ENCODE measurements at regions not wholly inside any gene's neighbourhood (a gene's known extent, or its start where the extent isn't known, plus 50 kb on each side); places are given as distances from the start of the nearest gene placed in this dataset.

- ChIA-PET CTCF (no interaction called here), POLR2A (no interaction called here)
- TF ChIP-seq CTCF (IDR thresholded peaks at IDR 0.05) (no peak), EZH2 (IDR thresholded peaks at IDR 0.05; ENCODE audit: borderline replicate concordance, insufficient read depth, low read depth, low read length, poor library complexity, severe bottlenecking) (no peak)
- Histone ChIP-seq H3K4me3 (ENCODE audit: control extremely low read depth in 1 of 5, extremely low read depth in 1 of 5, insufficient read depth in 1 of 5, low read depth in 2 of 5, low read length in 4 of 5) (no peak overlapping the region), H3K79me2 (ENCODE audit: control insufficient read depth, insufficient read depth, low read length) (no peaks in the 10 kb centered on the region), H3K27ac (ENCODE audit: low read length in 2 of 2) (no peak overlapping the region), H2AFZ (ENCODE audit: insufficient read depth, low read depth, low read length, poor library complexity, severe bottlenecking) (no peak overlapping the region), H3K9ac (ENCODE audit: low read length) (no peak overlapping the region), H4K20me1 (ENCODE audit: control insufficient read depth, insufficient read depth, low read length, poor library complexity, severe bottlenecking) (no peaks in the 10 kb centered on the region), H3K27me3 (replicated peaks in 1 of 4; ENCODE audit: control extremely low read depth in 1 of 4, control insufficient read depth in 3 of 4, insufficient read depth in 4 of 4, low read length in 3 of 4) (no peaks in the 10 kb centered on the region), H3K4me2 (replicated peaks; ENCODE audit: low read depth, low read length, poor library complexity, severe bottlenecking) (no peak overlapping the region), H3K4me1 (ENCODE audit: control insufficient read depth in 2 of 2, insufficient read depth in 2 of 2, low read length in 2 of 2) (peaks cover 0 to 3% of the 10 kb centered on the region in 2 donors), H3K9me3 (ENCODE audit: control extremely low read depth in 1 of 3, control insufficient read depth in 2 of 3, insufficient read depth in 1 of 3, low read length in 2 of 3) (no peaks in the 10 kb centered on the region), H3K36me3 (replicated peaks in 1 of 2; ENCODE audit: control extremely low read depth in 1 of 2, control insufficient read depth in 1 of 2, extremely low read depth in 1 of 2, insufficient read depth in 2 of 2, low read length in 1 of 2) (no peaks in the 10 kb centered on the region)
- intact Hi-C loops (cut with micrococcal nuclease): no loop called here
- Mint-ChIP-seq H3K9me3 (ENCODE audit: insufficient read depth) (no peaks in the 10 kb centered on the region), H3K27me3 (peaks cover 6% of the 10 kb centered on the region), H3K4me3 (no peak overlapping the region), H3K27ac (no peak overlapping the region), H3K4me1 (peaks cover 5% of the 10 kb centered on the region)
- WGBS (ENCODE audit: insufficient coverage): no CpG with 5 or more reads among the region's 2 CpGs
- DNase-seq (no peak), ATAC-seq (ENCODE audit: low read depth) (no peak)
These were observed 113.8 kb upstream of the KLF7 start for GRCh38 chr2:207279520-207279919.

DNA sequence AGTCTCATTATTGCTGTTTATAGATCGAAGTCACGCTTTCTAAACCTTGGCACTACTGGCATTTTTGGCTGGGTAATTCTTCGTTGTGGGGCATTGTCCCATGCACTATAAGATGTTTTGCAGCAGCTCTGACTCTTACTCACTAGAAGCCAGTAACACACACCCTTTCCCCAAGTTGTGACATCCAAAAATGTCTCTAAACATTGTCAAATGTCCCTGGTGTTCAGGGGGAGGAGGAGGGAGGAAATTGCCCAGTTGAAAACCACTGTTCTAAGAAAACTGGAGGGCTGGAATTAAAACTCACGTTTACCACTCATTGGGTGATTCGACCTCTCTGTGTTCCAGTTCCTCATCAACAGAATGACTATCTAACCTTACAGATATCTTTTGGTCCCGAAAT, 115.7 kb upstream of the KLF7 start:
- no peak for DNase-seq
- no peak overlapping the region for H3K9ac ChIP-seq (ENCODE audit: low read length)
- no peaks in the 10 kb centered on the region for H3K27me3 ChIP-seq (replicated peaks in 1 of 4; ENCODE audit: control extremely low read depth in 1 of 4, control insufficient read depth in 3 of 4, insufficient read depth in 4 of 4, low read length in 3 of 4)
- no peak overlapping the region for H3K4me3 ChIP-seq (ENCODE audit: control extremely low read depth in 1 of 5, extremely low read depth in 1 of 5, insufficient read depth in 1 of 5, low read depth in 2 of 5, low read length in 4 of 5)
- H3K4me1 ChIP-seq (ENCODE audit: control insufficient read depth in 2 of 2, insufficient read depth in 2 of 2, low read length in 2 of 2): peaks cover 0 to 3% of the 10 kb centered on the region in 2 donors
- no peak overlapping the region for H2AFZ ChIP-seq (ENCODE audit: insufficient read depth, low read depth, low read length, poor library complexity, severe bottlenecking)
- no peaks in the 10 kb centered on the region for H3K79me2 ChIP-seq (ENCODE audit: control insufficient read depth, insufficient read depth, low read length)
- Mint-ChIP-seq H3K9me3 (ENCODE audit: insufficient read depth) (no peaks in the 10 kb centered on the region), H3K27ac (no peak overlapping the region), H3K4me1 (peaks cover 5% of the 10 kb centered on the region), H3K27me3 (peaks cover 6% of the 10 kb centered on the region), H3K4me3 (no peak overlapping the region)
- TF ChIP-seq CTCF (IDR thresholded peaks at IDR 0.05) (no peak), EZH2 (IDR thresholded peaks at IDR 0.05; ENCODE audit: borderline replicate concordance, insufficient read depth, low read depth, low read length, poor library complexity, severe bottlenecking) (no peak)
- H3K4me2 ChIP-seq (replicated peaks; ENCODE audit: low read depth, low read length, poor library complexity, severe bottlenecking): no peak overlapping the region
- H4K20me1 ChIP-seq (ENCODE audit: control insufficient read depth, insufficient read depth, low read length, poor library complexity, severe bottlenecking): no peaks in the 10 kb centered on the region
- POLR2A ChIA-PET: no interaction called here
- 96% methylated on average over 3 of the region's 6 CpGs for WGBS (ENCODE audit: insufficient coverage)
- no peak overlapping the region for H3K27ac ChIP-seq (ENCODE audit: low read length in 2 of 2)
- intact Hi-C loops (cut with micrococcal nuclease): no loop called here
- no peaks in the 10 kb centered on the region for H3K36me3 ChIP-seq (replicated peaks in 1 of 2; ENCODE audit: control extremely low read depth in 1 of 2, control insufficient read depth in 1 of 2, extremely low read depth in 1 of 2, insufficient read depth in 2 of 2, low read length in 1 of 2)
- no peaks in the 10 kb centered on the region for H3K9me3 ChIP-seq (ENCODE audit: control extremely low read depth in 1 of 3, control insufficient read depth in 2 of 3, insufficient read depth in 1 of 3, low read length in 2 of 3)
- CTCF ChIA-PET: no interaction called here
- ATAC-seq (ENCODE audit: low read depth): no peak

All from B cell (primary cell).